ENCODE measurements at regions not wholly inside any gene's neighbourhood (a gene's known extent, or its start where the extent isn't known, plus 50 kb on each side); places are given as distances from the start of the nearest gene placed in this dataset.

- TF ChIP-seq POLR2AphosphoS5 (IDR thresholded peaks at IDR 0.05; ENCODE audit: low read depth, low read length) = no peak
- TF ChIP-seq TAF1 (IDR thresholded peaks at IDR 0.05; ENCODE audit: low read depth, low read length) = no peak
- TF ChIP-seq POLR2A (IDR thresholded peaks at IDR 0.05; ENCODE audit: low read depth, low read length) = no peak
- TF ChIP-seq PAX5 (IDR thresholded peaks at IDR 0.05; ENCODE audit: insufficient read depth, low read length, severe bottlenecking) = no peak
Measured at GRCh38 chr13:111899714-111900389, 167.1 kb upstream of the SOX1 start.

Data from GM12891 (cell line).